ENCODE measurements at regions not wholly inside any gene's neighbourhood (a gene's known extent, or its start where the extent isn't known, plus 50 kb on each side); places are given as distances from the start of the nearest gene placed in this dataset.

DNA sequence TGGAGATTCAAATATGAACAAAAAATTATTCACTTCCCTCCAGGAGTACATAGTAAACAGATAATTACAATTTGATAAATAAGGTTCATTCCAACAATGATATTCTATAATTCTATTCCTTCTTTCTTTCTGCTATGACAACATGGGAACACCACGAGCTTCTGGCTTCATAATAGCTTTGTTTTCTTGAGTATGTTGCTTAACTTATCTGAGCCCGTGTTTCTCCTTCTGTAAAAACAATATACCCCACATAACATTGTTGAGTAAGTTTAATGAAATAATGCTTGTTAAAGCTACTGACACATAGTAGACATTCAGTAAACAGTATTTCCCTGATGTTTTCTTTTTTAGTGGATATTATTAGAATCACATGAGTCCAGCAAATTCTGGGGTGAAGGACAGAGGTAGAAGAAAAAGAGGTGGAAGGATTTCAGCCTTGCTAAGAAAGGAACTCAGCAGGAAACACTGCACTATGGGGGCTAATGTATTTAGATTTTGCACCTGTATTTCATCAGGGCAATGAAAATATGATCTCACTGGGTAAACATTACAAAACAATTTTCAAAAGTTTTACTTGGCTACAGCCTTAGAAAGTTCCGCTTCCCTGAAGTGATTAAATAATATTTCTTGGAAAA, 430.8 kb upstream of the C1orf87 start (continued):
- TF ChIP-seq OVOL2 (CRISPR knock-in tag; IDR thresholded peaks at IDR 0.05; ENCODE audit: borderline replicate concordance): no peak
- TF ChIP-seq, protein P1, sequence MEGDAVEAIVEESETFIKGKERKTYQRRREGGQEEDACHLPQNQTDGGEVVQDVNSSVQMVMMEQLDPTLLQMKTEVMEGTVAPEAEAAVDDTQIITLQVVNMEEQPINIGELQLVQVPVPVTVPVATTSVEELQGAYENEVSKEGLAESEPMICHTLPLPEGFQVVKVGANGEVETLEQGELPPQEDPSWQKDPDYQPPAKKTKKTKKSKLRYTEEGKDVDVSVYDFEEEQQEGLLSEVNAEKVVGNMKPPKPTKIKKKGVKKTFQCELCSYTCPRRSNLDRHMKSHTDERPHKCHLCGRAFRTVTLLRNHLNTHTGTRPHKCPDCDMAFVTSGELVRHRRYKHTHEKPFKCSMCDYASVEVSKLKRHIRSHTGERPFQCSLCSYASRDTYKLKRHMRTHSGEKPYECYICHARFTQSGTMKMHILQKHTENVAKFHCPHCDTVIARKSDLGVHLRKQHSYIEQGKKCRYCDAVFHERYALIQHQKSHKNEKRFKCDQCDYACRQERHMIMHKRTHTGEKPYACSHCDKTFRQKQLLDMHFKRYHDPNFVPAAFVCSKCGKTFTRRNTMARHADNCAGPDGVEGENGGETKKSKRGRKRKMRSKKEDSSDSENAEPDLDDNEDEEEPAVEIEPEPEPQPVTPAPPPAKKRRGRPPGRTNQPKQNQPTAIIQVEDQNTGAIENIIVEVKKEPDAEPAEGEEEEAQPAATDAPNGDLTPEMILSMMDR (IDR thresholded peaks at IDR 0.05): no peak
- TF ChIP-seq, protein P2, sequence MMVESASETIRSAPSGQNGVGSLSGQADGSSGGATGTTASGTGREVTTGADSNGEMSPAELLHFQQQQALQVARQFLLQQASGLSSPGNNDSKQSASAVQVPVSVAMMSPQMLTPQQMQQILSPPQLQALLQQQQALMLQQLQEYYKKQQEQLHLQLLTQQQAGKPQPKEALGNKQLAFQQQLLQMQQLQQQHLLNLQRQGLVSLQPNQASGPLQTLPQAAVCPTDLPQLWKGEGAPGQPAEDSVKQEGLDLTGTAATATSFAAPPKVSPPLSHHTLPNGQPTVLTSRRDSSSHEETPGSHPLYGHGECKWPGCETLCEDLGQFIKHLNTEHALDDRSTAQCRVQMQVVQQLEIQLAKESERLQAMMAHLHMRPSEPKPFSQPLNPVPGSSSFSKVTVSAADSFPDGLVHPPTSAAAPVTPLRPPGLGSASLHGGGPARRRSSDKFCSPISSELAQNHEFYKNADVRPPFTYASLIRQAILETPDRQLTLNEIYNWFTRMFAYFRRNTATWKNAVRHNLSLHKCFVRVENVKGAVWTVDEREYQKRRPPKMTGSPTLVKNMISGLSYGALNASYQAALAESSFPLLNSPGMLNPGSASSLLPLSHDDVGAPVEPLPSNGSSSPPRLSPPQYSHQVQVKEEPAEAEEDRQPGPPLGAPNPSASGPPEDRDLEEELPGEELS (CRISPR knock-in tag; IDR thresholded peaks at IDR 0.05): no peak
- no peak for TF ChIP-seq EMX1 (CRISPR knock-in tag; IDR thresholded peaks at IDR 0.05)
- TF ChIP-seq ZNF121 (CRISPR knock-in tag; IDR thresholded peaks at IDR 0.05): no peak
- no peak for TF ChIP-seq ZBTB21 (CRISPR knock-in tag; IDR thresholded peaks at IDR 0.05; ENCODE audit: borderline replicate concordance)
- no peak for TF ChIP-seq ZNF138 (CRISPR knock-in tag; conservative IDR thresholded peaks at IDR 0.05)
- TF ChIP-seq, protein P3, sequence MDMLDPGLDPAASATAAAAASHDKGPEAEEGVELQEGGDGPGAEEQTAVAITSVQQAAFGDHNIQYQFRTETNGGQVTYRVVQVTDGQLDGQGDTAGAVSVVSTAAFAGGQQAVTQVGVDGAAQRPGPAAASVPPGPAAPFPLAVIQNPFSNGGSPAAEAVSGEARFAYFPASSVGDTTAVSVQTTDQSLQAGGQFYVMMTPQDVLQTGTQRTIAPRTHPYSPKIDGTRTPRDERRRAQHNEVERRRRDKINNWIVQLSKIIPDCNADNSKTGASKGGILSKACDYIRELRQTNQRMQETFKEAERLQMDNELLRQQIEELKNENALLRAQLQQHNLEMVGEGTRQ (CRISPR knock-in tag; IDR thresholded peaks at IDR 0.05): no peak
- TF ChIP-seq, protein P4, sequence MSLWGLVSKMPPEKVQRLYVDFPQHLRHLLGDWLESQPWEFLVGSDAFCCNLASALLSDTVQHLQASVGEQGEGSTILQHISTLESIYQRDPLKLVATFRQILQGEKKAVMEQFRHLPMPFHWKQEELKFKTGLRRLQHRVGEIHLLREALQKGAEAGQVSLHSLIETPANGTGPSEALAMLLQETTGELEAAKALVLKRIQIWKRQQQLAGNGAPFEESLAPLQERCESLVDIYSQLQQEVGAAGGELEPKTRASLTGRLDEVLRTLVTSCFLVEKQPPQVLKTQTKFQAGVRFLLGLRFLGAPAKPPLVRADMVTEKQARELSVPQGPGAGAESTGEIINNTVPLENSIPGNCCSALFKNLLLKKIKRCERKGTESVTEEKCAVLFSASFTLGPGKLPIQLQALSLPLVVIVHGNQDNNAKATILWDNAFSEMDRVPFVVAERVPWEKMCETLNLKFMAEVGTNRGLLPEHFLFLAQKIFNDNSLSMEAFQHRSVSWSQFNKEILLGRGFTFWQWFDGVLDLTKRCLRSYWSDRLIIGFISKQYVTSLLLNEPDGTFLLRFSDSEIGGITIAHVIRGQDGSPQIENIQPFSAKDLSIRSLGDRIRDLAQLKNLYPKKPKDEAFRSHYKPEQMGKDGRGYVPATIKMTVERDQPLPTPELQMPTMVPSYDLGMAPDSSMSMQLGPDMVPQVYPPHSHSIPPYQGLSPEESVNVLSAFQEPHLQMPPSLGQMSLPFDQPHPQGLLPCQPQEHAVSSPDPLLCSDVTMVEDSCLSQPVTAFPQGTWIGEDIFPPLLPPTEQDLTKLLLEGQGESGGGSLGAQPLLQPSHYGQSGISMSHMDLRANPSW (CRISPR knock-in tag; conservative IDR thresholded peaks at IDR 0.05; ENCODE audit: low read depth): no peak
- TF ChIP-seq ETV6 (CRISPR knock-in tag; IDR thresholded peaks at IDR 0.05): no peak
- no peak for TF ChIP-seq ZNF671 (CRISPR knock-in tag; IDR thresholded peaks at IDR 0.05)
- TF ChIP-seq HMGA2 (CRISPR knock-in tag; IDR thresholded peaks at IDR 0.05): no peak
- TF ChIP-seq, protein P5, sequence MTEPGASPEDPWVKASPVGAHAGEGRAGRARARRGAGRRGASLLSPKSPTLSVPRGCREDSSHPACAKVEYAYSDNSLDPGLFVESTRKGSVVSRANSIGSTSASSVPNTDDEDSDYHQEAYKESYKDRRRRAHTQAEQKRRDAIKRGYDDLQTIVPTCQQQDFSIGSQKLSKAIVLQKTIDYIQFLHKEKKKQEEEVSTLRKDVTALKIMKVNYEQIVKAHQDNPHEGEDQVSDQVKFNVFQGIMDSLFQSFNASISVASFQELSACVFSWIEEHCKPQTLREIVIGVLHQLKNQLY (CRISPR knock-in tag; IDR thresholded peaks at IDR 0.05): no peak
- no peak for TF ChIP-seq TP53 (CRISPR knock-in tag; IDR thresholded peaks at IDR 0.05)
- no peak for TF ChIP-seq JAZF1 (CRISPR knock-in tag; IDR thresholded peaks at IDR 0.05)

DNA sequence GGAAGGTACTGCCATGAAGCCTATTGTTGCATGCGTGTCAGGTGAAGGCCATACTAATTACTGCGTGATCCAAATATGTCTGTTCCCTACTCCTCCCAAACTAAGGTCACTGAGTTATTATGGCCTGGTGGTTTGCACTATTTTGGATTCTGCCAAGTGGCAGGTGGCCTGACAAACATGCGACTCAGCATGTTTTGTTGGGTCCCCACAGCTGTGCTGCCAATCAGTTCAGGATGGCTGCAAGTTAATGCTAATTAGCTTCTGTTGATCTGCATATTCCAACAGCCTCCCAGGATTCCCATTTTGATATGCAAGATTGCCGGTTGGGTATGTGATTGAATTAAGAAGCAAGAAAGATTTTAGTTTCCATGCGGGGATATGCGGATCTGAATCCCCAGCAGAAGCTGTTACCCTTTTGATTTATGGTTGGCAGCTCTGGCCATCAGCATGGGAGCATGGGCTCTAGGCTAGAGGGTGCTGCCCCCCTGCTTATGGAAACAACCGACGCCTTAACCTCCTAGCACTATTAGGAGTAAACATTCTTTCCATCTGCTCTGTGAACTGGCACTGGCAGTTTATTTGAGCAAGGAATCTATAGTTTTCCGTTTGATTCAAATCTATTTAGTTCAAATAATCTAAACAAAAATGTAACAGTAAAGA, 429.8 kb upstream of the C1orf87 start:
- Mint-ChIP-seq H3K4me1 (peaks cover 12% of the 10 kb centered on the region), H3K4me3 (no peak overlapping the region), H3K9me3 (peaks cover 8% of the 10 kb centered on the region), H3K27ac (no peak overlapping the region), H3K27me3 (ENCODE audit: low read depth) (no peaks in the 10 kb centered on the region), H3K36me3 (no peaks in the 10 kb centered on the region)
- DNase-seq (ENCODE audit: low spot score): peak; percentile 11
- ChIA-PET POLR2A (no interaction called here), CTCF (interaction anchor here (0.8 to 1.0 kb wide), 3 partner anchors 262 to 547 kb away, joined by 3 to 4 read pairs (median 3); no protein-coding TSS in a partner anchor)
- ATAC-seq: peak; percentile 41; the same call in 1 of the 2 replicates
- TF ChIP-seq, protein P4 (CRISPR knock-in tag; conservative IDR thresholded peaks at IDR 0.05; ENCODE audit: low read depth): no peak
- TF ChIP-seq, protein P6, sequence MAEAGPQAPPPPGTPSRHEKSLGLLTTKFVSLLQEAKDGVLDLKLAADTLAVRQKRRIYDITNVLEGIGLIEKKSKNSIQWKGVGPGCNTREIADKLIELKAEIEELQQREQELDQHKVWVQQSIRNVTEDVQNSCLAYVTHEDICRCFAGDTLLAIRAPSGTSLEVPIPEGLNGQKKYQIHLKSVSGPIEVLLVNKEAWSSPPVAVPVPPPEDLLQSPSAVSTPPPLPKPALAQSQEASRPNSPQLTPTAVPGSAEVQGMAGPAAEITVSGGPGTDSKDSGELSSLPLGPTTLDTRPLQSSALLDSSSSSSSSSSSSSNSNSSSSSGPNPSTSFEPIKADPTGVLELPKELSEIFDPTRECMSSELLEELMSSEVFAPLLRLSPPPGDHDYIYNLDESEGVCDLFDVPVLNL (CRISPR knock-in tag; IDR thresholded peaks at IDR 0.05; ENCODE audit: borderline replicate concordance, low read depth): no peak
- no peak for TF ChIP-seq TP53 (CRISPR knock-in tag; IDR thresholded peaks at IDR 0.05)
- no peak for TF ChIP-seq CBFB (CRISPR knock-in tag; IDR thresholded peaks at IDR 0.05; ENCODE audit: low read depth)
- TF ChIP-seq, protein P7, sequence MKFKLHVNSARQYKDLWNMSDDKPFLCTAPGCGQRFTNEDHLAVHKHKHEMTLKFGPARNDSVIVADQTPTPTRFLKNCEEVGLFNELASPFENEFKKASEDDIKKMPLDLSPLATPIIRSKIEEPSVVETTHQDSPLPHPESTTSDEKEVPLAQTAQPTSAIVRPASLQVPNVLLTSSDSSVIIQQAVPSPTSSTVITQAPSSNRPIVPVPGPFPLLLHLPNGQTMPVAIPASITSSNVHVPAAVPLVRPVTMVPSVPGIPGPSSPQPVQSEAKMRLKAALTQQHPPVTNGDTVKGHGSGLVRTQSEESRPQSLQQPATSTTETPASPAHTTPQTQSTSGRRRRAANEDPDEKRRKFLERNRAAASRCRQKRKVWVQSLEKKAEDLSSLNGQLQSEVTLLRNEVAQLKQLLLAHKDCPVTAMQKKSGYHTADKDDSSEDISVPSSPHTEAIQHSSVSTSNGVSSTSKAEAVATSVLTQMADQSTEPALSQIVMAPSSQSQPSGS (CRISPR knock-in tag; IDR thresholded peaks at IDR 0.05; ENCODE audit: borderline replicate concordance, low read depth): no peak
- TF ChIP-seq RELA (CRISPR knock-in tag; IDR thresholded peaks at IDR 0.05; ENCODE audit: borderline replicate concordance): no peak
- no peak for TF ChIP-seq SMAD4 (CRISPR knock-in tag; IDR thresholded peaks at IDR 0.05)
- TF ChIP-seq ZNF317 (CRISPR knock-in tag; IDR thresholded peaks at IDR 0.05; ENCODE audit: borderline replicate concordance, low read depth): no peak
- no peak for TF ChIP-seq ZNF263 (CRISPR knock-in tag; IDR thresholded peaks at IDR 0.05; ENCODE audit: low read depth)
